Nucleus accumbens (tissue), 56 donors: ENCODE measurements at regions not wholly inside any gene's neighbourhood (a gene's known extent, or its start where the extent isn't known, plus 50 kb on each side); places are given as distances from the start of the nearest gene placed in this dataset.
A peak's percentile ranks its signal among the peaks of the same experiment; 100 is the strongest.
"Not testable (repeated sequence)": the region's sequence is repeated elsewhere in the genome, so short reads cannot be mapped to it uniquely, and the experiment has no call there.

Experiments used
- DNase-seq, 56 donors: peaks; one replicate each; lab custom pipeline; 2025; lab: John Stamatoyannopoulos, UW

DNA sequence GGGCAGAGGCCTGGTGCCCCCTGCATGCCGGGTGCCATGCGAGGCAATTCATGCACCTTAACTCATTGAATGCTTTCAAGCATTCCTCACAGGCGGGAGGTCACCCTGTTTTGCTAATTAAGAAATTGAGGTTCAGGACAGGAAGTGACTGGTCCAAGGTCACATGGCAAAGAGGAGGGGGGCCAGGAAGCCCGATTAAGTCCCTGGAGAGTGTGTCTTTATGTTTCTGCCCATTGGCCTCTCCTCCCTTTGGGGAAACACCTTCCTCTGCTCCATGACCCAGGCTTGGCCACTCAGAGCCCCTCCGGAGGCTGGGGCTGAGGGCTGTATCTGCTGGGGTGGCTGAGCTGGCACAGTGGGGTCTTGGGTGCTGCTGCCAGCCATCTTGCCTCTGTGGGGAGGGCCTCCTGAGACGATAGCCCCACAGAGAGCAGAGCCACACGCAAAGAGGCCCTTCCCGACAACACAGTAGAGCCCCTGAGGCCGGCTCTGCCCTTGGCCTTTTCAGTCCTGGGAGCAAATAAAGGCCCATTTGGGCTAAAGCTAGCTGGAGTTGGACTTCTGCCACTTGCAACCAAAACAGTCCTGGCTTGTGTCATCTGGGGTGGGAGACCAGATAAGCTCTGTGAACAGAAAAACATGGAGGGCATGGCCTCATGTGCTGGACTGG lies 90.8 kb upstream of the NEURL1B start:
- DNase-seq = no peak

GRCh38 chr5:172549696-172550095 lies 91.4 kb upstream of the NEURL1B start:
- DNase-seq = no peak

DNA sequence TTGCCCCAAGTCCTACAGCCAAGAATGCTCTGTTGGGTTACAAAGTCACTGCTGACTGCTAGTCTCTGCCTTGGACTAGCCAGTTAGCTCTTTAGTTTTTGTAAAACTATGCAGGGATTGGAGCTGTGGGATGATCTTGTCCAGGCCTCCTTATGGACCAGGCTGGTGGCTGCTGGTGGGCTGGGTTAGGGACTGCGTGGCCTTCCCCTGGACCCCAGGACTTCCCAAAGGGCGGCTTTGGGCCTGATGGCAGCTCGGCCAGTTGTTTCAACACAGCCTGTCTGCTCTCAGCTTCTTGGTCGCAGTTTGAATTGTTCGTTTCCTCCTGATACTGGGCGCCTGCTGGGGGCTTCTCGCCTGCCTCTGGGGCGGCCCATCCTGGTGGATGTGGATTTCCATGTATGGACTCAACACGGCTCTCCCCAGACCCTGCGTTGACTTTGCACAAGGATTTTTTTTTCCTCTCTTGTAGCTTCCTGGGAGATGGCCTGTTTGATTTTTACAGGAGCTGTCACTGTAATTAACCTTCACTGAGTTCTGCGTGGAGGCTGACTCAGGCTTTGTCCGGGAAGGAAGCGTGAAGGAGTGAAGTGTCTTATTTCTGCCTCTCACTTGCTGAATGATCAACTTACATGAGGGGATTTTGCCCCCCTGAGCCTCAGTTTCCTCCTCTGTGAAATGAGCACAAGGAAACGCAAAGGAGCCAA lies 91.9 kb upstream of the NEURL1B start:
- no peak for DNase-seq

- DNase-seq = peak in 25 of 56 donors; percentile 5 to 49 (median 24)
These were observed 92.7 kb upstream of the NEURL1B start for GRCh38 chr5:172548311-172548731.

DNA sequence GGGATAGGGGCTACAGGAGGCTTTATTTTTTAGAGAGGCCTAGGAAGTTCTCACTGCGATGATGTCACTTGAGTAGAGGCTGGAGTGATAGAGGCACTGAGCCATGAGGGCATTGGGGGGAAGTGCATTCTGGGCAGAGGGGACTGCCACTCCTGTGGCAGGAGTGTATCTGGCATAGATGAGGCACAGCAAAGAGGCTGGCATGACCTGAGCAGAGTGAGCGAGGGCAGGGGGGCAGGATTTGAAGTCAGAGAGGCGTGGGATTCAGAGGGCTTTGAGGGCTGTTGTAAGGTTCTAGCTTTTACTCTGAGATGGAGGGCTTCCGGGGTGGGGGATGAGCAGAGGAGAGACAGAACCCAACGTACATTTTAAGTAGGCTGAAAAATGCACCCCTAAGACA lies 91.9 kb upstream of the SH3PXD2B start:
- no peak for DNase-seq

GRCh38 chr5:172545291-172545801 lies 91.0 kb upstream of the SH3PXD2B start:
- DNase-seq = no peak

DNA sequence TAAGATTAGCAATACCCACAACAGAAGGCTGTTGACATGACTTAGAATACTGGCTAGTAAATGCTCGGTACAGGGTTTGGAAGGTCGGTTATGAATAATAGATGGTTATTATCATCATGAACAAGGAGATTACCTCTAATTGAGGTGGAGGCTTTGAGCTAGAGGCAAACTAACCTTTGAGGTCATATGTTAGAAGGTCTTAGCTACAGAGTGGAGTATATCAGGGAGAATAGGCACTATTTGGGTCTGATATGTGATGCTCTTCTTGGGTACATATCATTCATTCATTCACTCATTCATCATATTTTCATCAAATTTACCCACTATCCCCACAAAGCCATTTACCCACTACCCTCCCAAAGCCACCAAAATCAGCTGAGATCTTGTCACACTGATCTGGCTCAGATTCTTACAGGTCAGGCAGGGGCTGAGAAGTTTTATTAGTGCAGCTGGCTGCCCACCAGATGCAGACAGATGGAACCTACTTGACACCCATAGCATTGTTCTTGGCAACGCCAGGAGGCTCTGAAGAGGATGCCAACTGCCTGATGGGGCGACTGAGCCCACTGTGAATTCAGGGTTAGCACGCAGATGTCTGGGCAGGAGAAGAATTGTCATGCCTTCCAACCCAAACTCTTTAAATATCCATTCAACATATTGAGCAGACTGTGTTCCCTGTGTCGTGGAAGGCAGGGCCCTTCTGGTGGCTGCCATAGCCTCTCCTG lies 90.2 kb upstream of the SH3PXD2B start:
- no peak for DNase-seq

GRCh38 chr5:172543484-172544298 lies 89.4 kb upstream of the SH3PXD2B start:
- DNase-seq = no peak

DNA sequence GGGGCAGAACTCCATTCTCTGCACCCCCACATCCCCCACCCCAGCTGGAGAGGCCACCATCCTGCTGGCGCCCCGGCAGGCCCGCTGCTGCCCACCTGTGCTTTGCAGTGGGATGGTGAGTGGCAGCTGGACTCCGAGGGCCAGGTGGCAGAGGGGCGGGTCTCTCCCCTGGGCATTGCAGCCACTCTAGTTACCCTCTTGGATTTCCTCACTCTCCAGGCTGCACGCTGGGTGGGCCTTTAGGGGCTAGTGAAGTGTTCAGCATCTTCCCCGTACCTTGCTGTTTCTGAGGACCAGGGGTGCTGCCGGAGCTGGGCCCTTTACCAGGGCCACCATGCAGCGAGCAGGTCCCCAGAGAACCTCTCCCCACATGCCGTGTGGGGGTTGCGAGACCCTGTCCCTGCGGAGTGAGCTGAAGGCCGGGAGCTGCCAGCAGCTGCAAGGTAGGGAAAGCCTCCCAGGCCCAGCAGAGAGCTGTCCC lies 88.4 kb upstream of the SH3PXD2B start:
- no peak for DNase-seq

GRCh38 chr5:172541773-172542136 lies 87.4 kb upstream of the SH3PXD2B start:
- no peak for DNase-seq

DNA sequence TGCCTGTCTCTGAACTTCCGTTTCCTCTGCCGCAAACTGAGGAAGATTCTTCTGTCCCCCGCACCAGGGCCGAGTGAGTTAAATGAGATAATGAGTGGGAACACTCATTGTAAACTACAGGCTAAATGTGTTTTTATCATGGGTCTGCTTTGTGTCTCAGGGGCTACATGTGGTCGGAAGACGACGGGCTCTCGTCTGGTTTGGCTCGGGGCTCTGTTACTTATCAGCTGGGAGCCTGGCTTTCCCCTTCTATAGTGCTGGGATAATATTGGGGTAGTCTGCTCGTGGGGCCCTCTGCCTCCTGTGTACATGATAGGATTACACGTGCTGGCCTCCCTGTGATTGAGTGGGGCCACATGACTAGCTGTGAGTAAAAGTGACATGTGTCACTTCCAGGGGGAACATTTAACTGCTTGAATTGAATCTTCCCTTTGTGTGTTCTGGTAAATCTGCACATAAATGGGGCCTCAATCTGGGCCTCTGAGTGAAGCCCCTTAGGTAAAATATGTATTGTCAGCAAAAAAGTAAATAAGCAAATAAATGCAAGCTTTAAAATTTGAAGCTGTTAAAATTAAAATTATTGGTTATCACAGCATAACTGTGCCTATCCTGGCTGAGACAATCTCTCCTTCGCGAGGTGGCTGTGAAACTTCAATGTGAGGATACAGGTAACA lies 86.9 kb upstream of the SH3PXD2B start:
- no peak for DNase-seq

DNA sequence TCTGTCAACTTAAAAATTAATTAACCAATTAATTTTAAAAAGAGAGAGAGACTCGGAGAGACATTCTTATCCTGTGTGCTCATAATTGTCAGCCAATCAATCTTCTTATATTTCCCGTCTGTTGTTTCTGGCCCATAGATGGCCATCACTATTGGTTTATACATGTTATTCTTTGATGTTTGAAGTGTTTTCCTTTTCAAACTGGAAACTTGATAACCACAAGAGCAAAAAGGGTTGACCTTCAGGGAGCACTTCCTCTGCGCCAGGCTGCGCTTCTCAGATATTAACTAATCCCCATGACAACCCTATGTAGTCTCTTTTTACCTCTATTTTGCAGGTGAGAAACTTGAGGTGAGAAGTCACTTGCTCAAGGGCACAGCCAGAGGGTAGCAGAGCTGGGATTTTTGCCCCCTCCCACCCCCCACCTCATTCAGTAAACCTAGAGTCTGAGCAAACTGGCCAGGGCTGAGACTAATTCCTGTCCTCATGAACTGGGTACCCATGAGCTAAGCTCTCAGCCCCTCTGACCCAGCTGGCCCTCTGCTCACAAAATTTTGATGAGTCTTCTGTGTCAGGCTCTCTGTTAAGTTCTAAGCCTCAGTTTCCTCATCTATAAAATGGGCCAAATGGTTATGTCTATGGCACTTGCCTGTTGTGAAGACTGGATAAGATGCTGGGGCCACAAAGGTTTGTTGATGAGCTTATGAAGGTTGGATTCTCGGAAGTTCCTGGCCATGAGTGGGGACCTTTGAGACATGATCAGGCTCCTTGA lies 86.0 kb upstream of the SH3PXD2B start:
- DNase-seq = no peak

GRCh38 chr5:172535108-172535445 lies 80.8 kb upstream of the SH3PXD2B start:
- DNase-seq = no peak

- no peak for DNase-seq
These were observed 80.1 kb upstream of the SH3PXD2B start for GRCh38 chr5:172534229-172535107.

GRCh38 chr5:172533399-172534228 lies 79.3 kb upstream of the SH3PXD2B start:
- no peak for DNase-seq

- no peak for DNase-seq
These were observed 78.7 kb upstream of the SH3PXD2B start for GRCh38 chr5:172533058-172533398.

DNA sequence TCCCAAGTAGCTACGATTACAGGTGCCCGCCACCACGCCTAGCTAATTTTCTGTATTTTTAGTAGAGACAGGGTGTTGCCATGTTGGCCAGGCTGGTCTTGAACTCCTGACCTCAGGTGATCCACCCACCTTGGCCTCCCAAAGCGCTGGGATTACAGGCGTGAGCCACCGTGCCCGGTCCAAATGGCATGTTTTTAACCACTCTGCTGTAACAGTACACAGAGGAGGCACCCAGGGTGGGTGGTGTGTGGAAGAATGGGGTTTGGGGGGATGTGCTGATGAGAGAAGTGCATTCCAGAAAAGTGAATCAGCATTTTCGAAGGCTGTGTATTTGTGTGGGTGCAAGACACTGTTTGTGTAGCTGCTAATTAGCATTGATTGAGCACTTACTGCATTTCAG lies 78.1 kb upstream of the SH3PXD2B start:
- not testable (repeated sequence) for DNase-seq

GRCh38 chr5:172531704-172532026 lies 77.3 kb upstream of the SH3PXD2B start:
- no peak for DNase-seq
